ENCODE measurements at regions not wholly inside any gene's neighbourhood (a gene's known extent, or its start where the extent isn't known, plus 50 kb on each side); places are given as distances from the start of the nearest gene placed in this dataset.

GRCh38 chr11:69387409-69387885 lies 93.5 kb downstream of the MYEOV start:
- Histone ChIP-seq H3K27me3 (replicated peaks; ENCODE audit: insufficient read depth, low read depth, low read length, poor library complexity) (no peaks in the 10 kb centered on the region), H3K36me3 (ENCODE audit: insufficient read depth, low read length, poor library complexity, severe bottlenecking) (no peaks in the 10 kb centered on the region), H3K4me3 (ENCODE audit: low read depth, low read length, poor library complexity, severe bottlenecking) (no peak overlapping the region), H3K9me3 (ENCODE audit: low read depth, low read length, poor library complexity, severe bottlenecking) (peaks cover 20% of the 10 kb centered on the region), H3K27ac (ENCODE audit: low read depth, low read length, poor library complexity, severe bottlenecking) (no peak overlapping the region), H3K4me1 (ENCODE audit: insufficient read depth, low read length, poor library complexity, severe bottlenecking) (no peaks in the 10 kb centered on the region)
- ChIA-PET POLR2A (ENCODE audit: low non-redundant PET) (no interaction called here), CTCF (no interaction called here)
- BruUV-seq (replicated peaks) = no TSS peak
- intact Hi-C loops (cut with micrococcal nuclease; ENCODE audit: unreplicated experiment) = no loop called here
- no peak for TF ChIP-seq EZH2 (IDR thresholded peaks at IDR 0.05; ENCODE audit: borderline replicate concordance, low read depth, low read length, poor library complexity, severe bottlenecking)
- no peak for TF ChIP-seq CTCF (conservative IDR thresholded peaks at IDR 0.05; ENCODE audit: low read depth, low read length)
- DNase-seq (ENCODE audit: low spot score) = no peak

DNA sequence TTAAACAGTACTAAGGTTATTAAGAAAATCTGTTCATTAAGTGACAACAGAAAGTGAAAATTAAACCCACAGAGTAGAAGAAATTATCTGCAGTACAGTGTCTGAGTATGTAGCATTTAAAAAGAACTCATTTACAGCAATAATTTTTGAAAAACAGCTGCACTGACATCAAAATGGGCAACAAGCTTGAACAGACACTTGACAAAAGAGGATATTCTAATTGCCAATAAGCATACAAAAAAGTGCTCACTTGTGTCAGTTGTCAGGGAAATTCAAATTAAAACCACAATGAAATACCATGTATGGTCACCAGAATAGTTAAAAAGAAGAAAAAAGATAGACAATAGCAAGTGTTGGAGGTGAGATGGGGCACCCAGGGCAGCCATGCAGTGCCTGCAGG lies 93.3 kb upstream of the LINC01488 start:
- CTCF ChIA-PET = no interaction called here
- POLR2A ChIA-PET (ENCODE audit: low non-redundant PET) = no interaction called here
- intact Hi-C loops (cut with micrococcal nuclease; ENCODE audit: unreplicated experiment) = no loop called here
- Histone ChIP-seq H3K27ac (ENCODE audit: low read depth, low read length, poor library complexity, severe bottlenecking) (no peak overlapping the region), H3K27me3 (replicated peaks; ENCODE audit: insufficient read depth, low read depth, low read length, poor library complexity) (no peaks in the 10 kb centered on the region), H3K9me3 (ENCODE audit: low read depth, low read length, poor library complexity, severe bottlenecking) (peaks cover 20% of the 10 kb centered on the region), H3K4me3 (ENCODE audit: low read depth, low read length, poor library complexity, severe bottlenecking) (no peak overlapping the region), H3K36me3 (ENCODE audit: insufficient read depth, low read length, poor library complexity, severe bottlenecking) (no peaks in the 10 kb centered on the region), H3K4me1 (ENCODE audit: insufficient read depth, low read length, poor library complexity, severe bottlenecking) (no peaks in the 10 kb centered on the region)
- no TSS peak for BruUV-seq (replicated peaks)
- TF ChIP-seq CTCF (conservative IDR thresholded peaks at IDR 0.05; ENCODE audit: low read depth, low read length) (no peak), EZH2 (IDR thresholded peaks at IDR 0.05; ENCODE audit: borderline replicate concordance, low read depth, low read length, poor library complexity, severe bottlenecking) (no peak)
- no peak for DNase-seq (ENCODE audit: low spot score)

- Histone ChIP-seq H3K4me1 (ENCODE audit: insufficient read depth, low read length, poor library complexity, severe bottlenecking) (no peaks in the 10 kb centered on the region), H3K27me3 (replicated peaks; ENCODE audit: insufficient read depth, low read depth, low read length, poor library complexity) (no peaks in the 10 kb centered on the region), H3K27ac (ENCODE audit: low read depth, low read length, poor library complexity, severe bottlenecking) (no peak overlapping the region), H3K36me3 (ENCODE audit: insufficient read depth, low read length, poor library complexity, severe bottlenecking) (no peaks in the 10 kb centered on the region), H3K4me3 (ENCODE audit: low read depth, low read length, poor library complexity, severe bottlenecking) (no peak overlapping the region), H3K9me3 (ENCODE audit: low read depth, low read length, poor library complexity, severe bottlenecking) (peaks cover 20% of the 10 kb centered on the region)
- ChIA-PET CTCF (no interaction called here), POLR2A (ENCODE audit: low non-redundant PET) (no interaction called here)
- TF ChIP-seq EZH2 (IDR thresholded peaks at IDR 0.05; ENCODE audit: borderline replicate concordance, low read depth, low read length, poor library complexity, severe bottlenecking) (no peak), CTCF (conservative IDR thresholded peaks at IDR 0.05; ENCODE audit: low read depth, low read length) (no peak)
- DNase-seq (ENCODE audit: low spot score) = no peak
- intact Hi-C loops (cut with micrococcal nuclease; ENCODE audit: unreplicated experiment) = no loop called here
- BruUV-seq (replicated peaks) = no TSS peak
Measured at GRCh38 chr11:69388661-69389060, 92.8 kb upstream of the LINC01488 start.
